ENCODE measurements at regions not wholly inside any gene's neighbourhood (a gene's known extent, or its start where the extent isn't known, plus 50 kb on each side); places are given as distances from the start of the nearest gene placed in this dataset.

DNA sequence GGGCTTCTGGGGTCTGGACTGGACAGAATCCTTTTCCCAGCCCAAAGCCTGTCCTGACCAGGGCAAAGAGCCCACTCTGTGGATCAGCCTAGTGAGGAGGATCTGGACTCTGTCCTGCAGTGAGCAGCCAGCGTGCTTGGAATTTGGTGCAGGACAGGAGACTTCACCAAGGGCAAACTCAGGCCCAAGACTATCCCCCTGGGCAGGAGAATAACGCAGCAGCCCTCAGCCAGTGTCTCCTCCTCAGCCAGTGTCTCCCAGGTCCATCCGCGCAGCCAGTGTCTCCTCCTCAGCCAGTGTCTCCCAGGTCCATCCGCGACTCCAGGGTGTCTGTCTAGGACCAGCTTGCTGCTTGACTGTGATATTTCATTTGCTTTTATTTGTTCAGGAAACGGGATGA is 1334.0 kb downstream of the TBC1D22A start:
- no peak for TF ChIP-seq POLR2AphosphoS5 (IDR thresholded peaks at IDR 0.05)
- TF ChIP-seq, protein P1, sequence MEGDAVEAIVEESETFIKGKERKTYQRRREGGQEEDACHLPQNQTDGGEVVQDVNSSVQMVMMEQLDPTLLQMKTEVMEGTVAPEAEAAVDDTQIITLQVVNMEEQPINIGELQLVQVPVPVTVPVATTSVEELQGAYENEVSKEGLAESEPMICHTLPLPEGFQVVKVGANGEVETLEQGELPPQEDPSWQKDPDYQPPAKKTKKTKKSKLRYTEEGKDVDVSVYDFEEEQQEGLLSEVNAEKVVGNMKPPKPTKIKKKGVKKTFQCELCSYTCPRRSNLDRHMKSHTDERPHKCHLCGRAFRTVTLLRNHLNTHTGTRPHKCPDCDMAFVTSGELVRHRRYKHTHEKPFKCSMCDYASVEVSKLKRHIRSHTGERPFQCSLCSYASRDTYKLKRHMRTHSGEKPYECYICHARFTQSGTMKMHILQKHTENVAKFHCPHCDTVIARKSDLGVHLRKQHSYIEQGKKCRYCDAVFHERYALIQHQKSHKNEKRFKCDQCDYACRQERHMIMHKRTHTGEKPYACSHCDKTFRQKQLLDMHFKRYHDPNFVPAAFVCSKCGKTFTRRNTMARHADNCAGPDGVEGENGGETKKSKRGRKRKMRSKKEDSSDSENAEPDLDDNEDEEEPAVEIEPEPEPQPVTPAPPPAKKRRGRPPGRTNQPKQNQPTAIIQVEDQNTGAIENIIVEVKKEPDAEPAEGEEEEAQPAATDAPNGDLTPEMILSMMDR (IDR thresholded peaks at IDR 0.05 in 8 of 11, conservative IDR thresholded peaks at IDR 0.05 in 3 of 11) = no peak

Data from spleen (tissue), 7 donors.